Liver (tissue), 8 donors: ENCODE measurements at regions not wholly inside any gene's neighbourhood (a gene's known extent, or its start where the extent isn't known, plus 50 kb on each side); places are given as distances from the start of the nearest gene placed in this dataset.

Experiments used
- DNase-seq: peaks from one replicate; pipeline ENCODE4 v3.0.0-alpha.2; 2017; ENCODE audit warnings: low spot score
- H3K27ac ChIP-seq, 2 donors: one replicate each; pipeline ENCODE4 v1.7.0; 2013; ENCODE audit warnings: inconsistent platforms in 2 of 2, low read length in 2 of 2, control low read depth in 1 of 2, low read depth in 1 of 2, mild to moderate bottlenecking in 1 of 2
- H3K27me3 ChIP-seq, 4 donors: one replicate each; pipeline versions ENCODE4 v1.6.1 to v1.7.0; 2013; ENCODE audit warnings: low read length in 3 of 4, inconsistent platforms in 1 of 4, mild to moderate bottlenecking in 1 of 4, moderate library complexity in 1 of 4; ENCODE audit not compliant: control insufficient read depth in 4 of 4, insufficient read depth in 4 of 4
- H3K36me3 ChIP-seq, 4 donors: one replicate each; pipeline versions ENCODE4 v1.6.1 to v1.7.0; 2013; ENCODE audit warnings: low read length in 3 of 4, mild to moderate bottlenecking in 3 of 4, low read depth in 1 of 4, moderate library complexity in 1 of 4; ENCODE audit not compliant: control insufficient read depth in 4 of 4, insufficient read depth in 3 of 4
- H3K4me1 ChIP-seq, 4 donors: one replicate each; pipeline versions ENCODE4 v1.6.1 to v1.7.0; 2013; ENCODE audit warnings: low read length in 3 of 4, mild to moderate bottlenecking in 3 of 4, moderate library complexity in 1 of 4; ENCODE audit not compliant: control insufficient read depth in 4 of 4, insufficient read depth in 4 of 4
- H3K4me3 ChIP-seq, 3 donors: one replicate each; pipeline versions ENCODE4 v1.6.1 to v1.7.0; 2013; ENCODE audit warnings: low read length in 3 of 3, control low read depth in 1 of 3, low read depth in 1 of 3, mild to moderate bottlenecking in 1 of 3
- H3K9ac ChIP-seq, 2 donors: one replicate each; pipeline ENCODE4 v1.7.0; 2013; ENCODE audit warnings: low read length in 2 of 2, mild to moderate bottlenecking in 2 of 2, moderate library complexity in 2 of 2, control low read depth in 1 of 2, low read depth in 1 of 2
- H3K9me3 ChIP-seq, 4 donors: one replicate each; pipeline versions ENCODE4 v1.6.1 to v1.7.0; 2013; ENCODE audit warnings: low read length in 3 of 4; ENCODE audit not compliant: control insufficient read depth in 4 of 4
- CTCF ChIP-seq: fragments of 150-350 bp; IDR thresholded peaks from 2 replicates; pipeline ENCODE4 v1.5.1; 2017; ENCODE audit warnings: improper control_type of control experiment, low read depth, low read length; ENCODE audit not compliant: missing input control
- EGR1 ChIP-seq, 2 donors: IDR thresholded peaks; 2 replicates each; pipeline ENCODE4 v1.6.1; 2016 to 2018; ENCODE audit warnings: antibody characterized with exemption in 2 of 2, low read depth in 2 of 2
- FOXA1 ChIP-seq: IDR thresholded peaks from 2 replicates; pipeline ENCODE4 v1.6.1; 2016; ENCODE audit warnings: antibody characterized with exemption
- FOXA2 ChIP-seq: IDR thresholded peaks from 2 replicates; pipeline ENCODE4 v1.6.1; 2016; ENCODE audit warnings: antibody characterized with exemption
- GABPA ChIP-seq, 2 donors: IDR thresholded peaks in 1 of 2; conservative IDR thresholded peaks in 1 of 2; 2 replicates each; pipeline ENCODE4 v1.6.1; 2016; ENCODE audit warnings: antibody characterized with exemption in 2 of 2, mild to moderate bottlenecking in 1 of 2, moderate library complexity in 1 of 2
- HNF4A ChIP-seq, 2 donors: conservative IDR thresholded peaks; 2 replicates each; pipeline ENCODE4 v1.6.1; 2016; ENCODE audit warnings: antibody characterized with exemption in 2 of 2, mild to moderate bottlenecking in 2 of 2
- HNF4G ChIP-seq: IDR thresholded peaks from 2 replicates; pipeline ENCODE4 v1.6.1; 2016; ENCODE audit warnings: antibody characterized with exemption
- JUND ChIP-seq, 2 donors: IDR thresholded peaks; 2 replicates each; pipeline ENCODE4 v1.6.1; 2016; ENCODE audit warnings: antibody characterized with exemption in 2 of 2
- NR2F2 ChIP-seq: IDR thresholded peaks from 2 replicates; pipeline ENCODE4 v1.6.1; 2016; ENCODE audit warnings: antibody characterized with exemption
- TAF1 ChIP-seq: conservative IDR thresholded peaks from 2 replicates; pipeline ENCODE4 v1.6.1; 2016; ENCODE audit warnings: antibody characterized with exemption, mild to moderate bottlenecking
- YY1 ChIP-seq: IDR thresholded peaks from 2 replicates; pipeline ENCODE4 v1.6.1; 2016; ENCODE audit warnings: antibody characterized with exemption, mild to moderate bottlenecking
- ZBTB33 ChIP-seq: IDR thresholded peaks from 2 replicates; pipeline ENCODE4 v1.6.1; 2016; ENCODE audit warnings: antibody characterized with exemption
- WGBS: extraction: QIAGEN DNeasy Blood & Tissue Kit; methylation state at CpG from one replicate; pipeline ENCODE4 v1.1.7; 2013; 5-methylcytosine and 5-hydroxymethylcytosine counted together
- TF ChIP-seq, protein P1 (sequence below): IDR thresholded peaks from 2 replicates; pipeline ENCODE4 v1.6.1; 2016; ENCODE audit warnings: antibody characterized with exemption
- TF ChIP-seq, protein P2 (sequence below): IDR thresholded peaks from 2 replicates; pipeline ENCODE4 v1.6.1; 2016; ENCODE audit warnings: antibody characterized with exemption, mild to moderate bottlenecking
- TF ChIP-seq, protein P3 (sequence below): IDR thresholded peaks from 2 replicates; pipeline ENCODE4 v1.6.1; 2016; ENCODE audit warnings: antibody characterized with exemption
- donor health status: healthy.
- donor health status: healthy.
- donor health status: healthy.
- donor health status: healthy.
- donor health status: healthy.

DNA sequence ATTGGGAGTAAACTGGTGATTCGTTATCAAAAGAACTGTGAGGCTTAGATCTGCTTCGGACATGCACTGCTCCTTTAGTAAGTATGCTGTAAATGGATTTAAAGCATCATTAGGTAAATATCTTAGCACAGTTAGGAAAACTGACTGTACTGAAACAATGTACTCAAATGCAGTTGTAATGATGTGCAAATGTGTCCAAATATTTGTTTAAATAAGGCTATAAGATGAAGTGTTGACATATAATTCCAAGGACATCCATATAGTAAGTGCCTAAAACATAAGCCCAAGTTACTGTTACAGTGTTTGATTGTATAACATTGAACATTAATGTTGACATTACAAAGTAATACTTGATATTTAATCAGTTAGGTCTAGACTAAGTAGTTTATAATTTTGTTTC, 512.5 kb upstream of the CDH18 start:
- Histone ChIP-seq H3K27me3 (no peaks in the 10 kb centered on the region), H3K9me3 (no peaks in the 10 kb centered on the region), H3K36me3 (no peaks in the 10 kb centered on the region), H3K27ac (no peak overlapping the region), H3K4me1 (no peaks in the 10 kb centered on the region), H3K9ac (no peak overlapping the region), H3K4me3 (no peak overlapping the region)
- TF ChIP-seq, protein P1, sequence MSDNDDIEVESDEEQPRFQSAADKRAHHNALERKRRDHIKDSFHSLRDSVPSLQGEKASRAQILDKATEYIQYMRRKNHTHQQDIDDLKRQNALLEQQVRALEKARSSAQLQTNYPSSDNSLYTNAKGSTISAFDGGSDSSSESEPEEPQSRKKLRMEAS, result no peak
- TF ChIP-seq EGR1 (IDR thresholded peaks at IDR 0.05; ENCODE audit: low read depth in 2 of 2) (no peak), CTCF (no peak), HNF4A (conservative IDR thresholded peaks at IDR 0.05) (no peak), FOXA1 (no peak), YY1 (no peak), JUND (IDR thresholded peaks at IDR 0.05) (no peak), TAF1 (no peak), GABPA (IDR thresholded peaks at IDR 0.05 in 1 of 2, conservative IDR thresholded peaks at IDR 0.05 in 1 of 2) (no peak), ZBTB33 (no peak)
- TF ChIP-seq, protein P2, sequence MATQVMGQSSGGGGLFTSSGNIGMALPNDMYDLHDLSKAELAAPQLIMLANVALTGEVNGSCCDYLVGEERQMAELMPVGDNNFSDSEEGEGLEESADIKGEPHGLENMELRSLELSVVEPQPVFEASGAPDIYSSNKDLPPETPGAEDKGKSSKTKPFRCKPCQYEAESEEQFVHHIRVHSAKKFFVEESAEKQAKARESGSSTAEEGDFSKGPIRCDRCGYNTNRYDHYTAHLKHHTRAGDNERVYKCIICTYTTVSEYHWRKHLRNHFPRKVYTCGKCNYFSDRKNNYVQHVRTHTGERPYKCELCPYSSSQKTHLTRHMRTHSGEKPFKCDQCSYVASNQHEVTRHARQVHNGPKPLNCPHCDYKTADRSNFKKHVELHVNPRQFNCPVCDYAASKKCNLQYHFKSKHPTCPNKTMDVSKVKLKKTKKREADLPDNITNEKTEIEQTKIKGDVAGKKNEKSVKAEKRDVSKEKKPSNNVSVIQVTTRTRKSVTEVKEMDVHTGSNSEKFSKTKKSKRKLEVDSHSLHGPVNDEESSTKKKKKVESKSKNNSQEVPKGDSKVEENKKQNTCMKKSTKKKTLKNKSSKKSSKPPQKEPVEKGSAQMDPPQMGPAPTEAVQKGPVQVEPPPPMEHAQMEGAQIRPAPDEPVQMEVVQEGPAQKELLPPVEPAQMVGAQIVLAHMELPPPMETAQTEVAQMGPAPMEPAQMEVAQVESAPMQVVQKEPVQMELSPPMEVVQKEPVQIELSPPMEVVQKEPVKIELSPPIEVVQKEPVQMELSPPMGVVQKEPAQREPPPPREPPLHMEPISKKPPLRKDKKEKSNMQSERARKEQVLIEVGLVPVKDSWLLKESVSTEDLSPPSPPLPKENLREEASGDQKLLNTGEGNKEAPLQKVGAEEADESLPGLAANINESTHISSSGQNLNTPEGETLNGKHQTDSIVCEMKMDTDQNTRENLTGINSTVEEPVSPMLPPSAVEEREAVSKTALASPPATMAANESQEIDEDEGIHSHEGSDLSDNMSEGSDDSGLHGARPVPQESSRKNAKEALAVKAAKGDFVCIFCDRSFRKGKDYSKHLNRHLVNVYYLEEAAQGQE, result no peak
- no peak for DNase-seq
- WGBS, result 61% methylated on average over 2 of the region's 2 CpGs

- Histone ChIP-seq H3K36me3 (no peaks in the 10 kb centered on the region), H3K4me3 (no peak overlapping the region), H3K9ac (no peak overlapping the region), H3K4me1 (no peaks in the 10 kb centered on the region), H3K9me3 (no peaks in the 10 kb centered on the region), H3K27me3 (no peaks in the 10 kb centered on the region), H3K27ac (no peak overlapping the region)
- WGBS, result 64% methylated on average over 3 of the region's 3 CpGs
- no peak for DNase-seq
- TF ChIP-seq FOXA1 (no peak), CTCF (no peak), ZBTB33 (no peak), NR2F2 (no peak), FOXA2 (no peak), EGR1 (IDR thresholded peaks at IDR 0.05; ENCODE audit: low read depth in 2 of 2) (no peak), JUND (IDR thresholded peaks at IDR 0.05) (no peak), HNF4G (no peak)
- TF ChIP-seq, protein P1, result no peak
- TF ChIP-seq, protein P3, sequence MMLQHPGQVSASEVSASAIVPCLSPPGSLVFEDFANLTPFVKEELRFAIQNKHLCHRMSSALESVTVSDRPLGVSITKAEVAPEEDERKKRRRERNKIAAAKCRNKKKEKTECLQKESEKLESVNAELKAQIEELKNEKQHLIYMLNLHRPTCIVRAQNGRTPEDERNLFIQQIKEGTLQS, result no peak
- TF ChIP-seq, protein P2, result no peak
Observed at GRCh38 chr5:20498926-20499325, 510.9 kb upstream of the CDH18 start.
